22Rv1 (cell line): ENCODE measurements at regions not wholly inside any gene's neighbourhood (a gene's known extent, or its start where the extent isn't known, plus 50 kb on each side); places are given as distances from the start of the nearest gene placed in this dataset.
"Not testable (repeated sequence)": the region's sequence is repeated elsewhere in the genome, so short reads cannot be mapped to it uniquely, and the experiment has no call there.

Experiments used
- H3K27ac ChIP-seq: fragments of 450-650 bp; 2 replicates; pipeline ENCODE4 v1.5.1; 2017
- ZFX ChIP-seq: fragments of 450-650 bp; IDR thresholded peaks from 2 replicates; pipeline ENCODE4 v1.6.1; 2017; ENCODE audit warnings: antibody characterized with exemption, borderline replicate concordance
- TF ChIP-seq, protein P1 (sequence below): fragments of 450-650 bp; IDR thresholded peaks from 2 replicates; pipeline ENCODE4 v1.5.1; 2017; ENCODE audit warnings: mild to moderate bottlenecking

DNA sequence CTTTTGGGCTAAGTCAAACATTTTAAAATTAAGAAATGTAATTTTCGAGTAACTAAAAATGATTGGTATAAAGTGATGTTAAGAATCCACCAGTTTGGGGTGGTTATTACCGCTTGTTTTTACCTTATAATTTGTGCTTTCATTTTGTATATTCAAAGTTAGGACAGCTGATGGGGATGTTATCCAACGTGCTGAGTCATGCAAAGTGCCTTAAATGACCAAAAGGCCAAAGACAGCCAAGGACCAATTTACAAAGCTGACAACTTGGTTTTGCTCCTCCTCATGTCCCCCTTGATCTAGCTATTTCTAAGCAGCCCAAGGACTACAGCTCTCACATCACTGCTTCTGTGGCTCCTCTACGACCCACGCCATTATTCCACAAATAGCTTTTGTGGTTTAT lies 181.4 kb upstream of the PCDH7 start:
- no peak overlapping the region for H3K27ac ChIP-seq
- TF ChIP-seq ZFX = no peak
- TF ChIP-seq, protein P1, sequence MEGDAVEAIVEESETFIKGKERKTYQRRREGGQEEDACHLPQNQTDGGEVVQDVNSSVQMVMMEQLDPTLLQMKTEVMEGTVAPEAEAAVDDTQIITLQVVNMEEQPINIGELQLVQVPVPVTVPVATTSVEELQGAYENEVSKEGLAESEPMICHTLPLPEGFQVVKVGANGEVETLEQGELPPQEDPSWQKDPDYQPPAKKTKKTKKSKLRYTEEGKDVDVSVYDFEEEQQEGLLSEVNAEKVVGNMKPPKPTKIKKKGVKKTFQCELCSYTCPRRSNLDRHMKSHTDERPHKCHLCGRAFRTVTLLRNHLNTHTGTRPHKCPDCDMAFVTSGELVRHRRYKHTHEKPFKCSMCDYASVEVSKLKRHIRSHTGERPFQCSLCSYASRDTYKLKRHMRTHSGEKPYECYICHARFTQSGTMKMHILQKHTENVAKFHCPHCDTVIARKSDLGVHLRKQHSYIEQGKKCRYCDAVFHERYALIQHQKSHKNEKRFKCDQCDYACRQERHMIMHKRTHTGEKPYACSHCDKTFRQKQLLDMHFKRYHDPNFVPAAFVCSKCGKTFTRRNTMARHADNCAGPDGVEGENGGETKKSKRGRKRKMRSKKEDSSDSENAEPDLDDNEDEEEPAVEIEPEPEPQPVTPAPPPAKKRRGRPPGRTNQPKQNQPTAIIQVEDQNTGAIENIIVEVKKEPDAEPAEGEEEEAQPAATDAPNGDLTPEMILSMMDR = no peak

DNA sequence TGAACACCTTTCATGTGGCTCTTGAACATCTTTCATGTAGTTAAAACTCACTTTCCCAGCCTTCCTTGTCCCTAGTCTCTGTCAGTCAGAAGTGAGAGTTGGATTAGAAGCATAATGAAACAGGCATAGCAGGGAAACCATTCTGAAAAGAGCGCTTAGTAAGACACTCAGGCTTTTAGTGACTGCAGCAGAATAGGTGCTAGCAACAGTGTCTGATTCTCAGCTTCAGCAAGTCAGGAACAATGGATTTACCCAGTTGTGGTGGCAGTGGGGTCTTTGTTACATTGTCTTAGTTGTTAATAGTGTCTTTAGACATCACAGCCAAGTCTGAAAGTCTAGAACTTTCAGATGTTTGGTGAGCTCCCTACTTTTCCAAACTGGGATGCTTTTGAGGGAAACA lies 177.1 kb upstream of the PCDH7 start:
- H3K27ac ChIP-seq = no peak overlapping the region
- TF ChIP-seq ZFX = no peak
- TF ChIP-seq, protein P1 = no peak

DNA sequence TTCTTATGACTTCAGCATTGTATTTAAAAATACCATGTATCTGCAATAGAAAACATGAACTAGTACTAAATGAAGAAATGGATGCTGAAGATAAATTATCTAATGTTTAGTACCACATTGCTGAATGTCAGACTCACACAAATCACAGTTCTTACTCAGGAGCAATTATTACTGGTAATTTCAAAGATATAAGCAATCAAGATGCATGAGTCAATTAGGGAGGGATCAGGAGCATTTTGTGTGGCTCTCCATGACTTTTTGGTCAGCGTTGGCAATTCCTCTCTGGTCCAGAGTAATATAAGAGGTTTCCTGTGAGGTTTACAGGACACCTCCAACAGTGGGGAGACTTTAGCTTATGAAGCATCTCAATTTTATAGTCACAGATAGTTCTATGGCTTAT lies 167.0 kb upstream of the PCDH7 start:
- TF ChIP-seq ZFX = no peak
- TF ChIP-seq, protein P1 = no peak
- H3K27ac ChIP-seq = no peak overlapping the region

DNA sequence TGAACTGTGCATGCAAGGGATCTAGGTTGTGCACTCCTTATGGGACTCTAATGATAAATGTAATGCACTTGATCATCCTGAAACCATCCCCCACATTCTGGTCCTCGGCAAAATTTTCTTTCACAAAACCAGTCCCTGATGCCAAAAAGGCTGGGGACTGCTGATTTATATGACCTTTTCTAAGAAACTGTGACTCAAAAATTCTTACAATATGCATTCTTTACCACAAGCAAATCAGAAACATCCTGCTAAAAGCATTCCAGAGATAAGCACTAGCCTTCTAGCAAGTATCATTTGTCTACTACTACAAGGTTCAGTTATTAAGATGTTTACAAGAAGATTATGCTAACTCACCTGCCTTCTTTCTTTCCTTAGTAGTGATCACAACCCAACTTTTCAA lies 166.5 kb upstream of the PCDH7 start:
- H3K27ac ChIP-seq = no peak overlapping the region
- TF ChIP-seq ZFX = no peak
- TF ChIP-seq, protein P1 = no peak

DNA sequence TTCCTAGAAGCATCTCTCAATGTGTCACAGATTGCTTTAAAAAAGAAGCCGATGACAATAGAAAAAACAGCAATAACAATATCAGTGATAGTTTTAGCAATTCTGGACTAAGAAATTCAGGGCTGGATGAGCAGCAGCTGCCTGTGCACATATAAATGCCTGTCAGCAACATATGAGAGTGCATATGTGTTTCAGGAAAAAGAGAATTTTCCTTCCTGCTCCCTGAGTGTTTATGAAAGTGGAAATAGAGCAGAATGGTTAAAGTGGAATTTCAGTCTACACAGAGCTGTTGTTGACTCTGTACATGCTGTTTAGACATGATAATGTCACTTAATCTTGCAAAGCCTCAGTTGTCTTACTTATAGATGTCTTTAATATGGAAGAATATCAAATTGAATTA lies 164.4 kb upstream of the PCDH7 start:
- no peak overlapping the region for H3K27ac ChIP-seq
- no peak for TF ChIP-seq ZFX
- TF ChIP-seq, protein P1 = no peak

DNA sequence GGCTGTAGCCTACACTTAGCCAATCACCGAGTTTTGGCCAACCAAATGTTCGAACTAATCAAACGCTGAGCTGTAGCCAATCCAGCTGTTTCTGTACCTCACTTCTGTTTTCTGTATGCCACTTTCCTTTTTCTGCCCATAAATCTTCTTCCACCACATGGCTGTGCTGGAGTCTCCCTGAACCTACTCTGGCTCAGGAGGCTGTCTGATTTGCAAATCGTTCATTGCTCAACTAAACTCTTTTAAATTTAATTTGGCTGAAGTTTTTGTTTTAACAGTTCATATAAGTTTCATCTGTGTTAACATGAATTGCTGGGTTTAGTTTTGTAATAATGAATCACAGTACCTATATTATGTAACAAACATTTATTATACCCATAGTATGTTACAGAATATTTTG lies 160.7 kb upstream of the PCDH7 start:
- no peak overlapping the region for H3K27ac ChIP-seq
- TF ChIP-seq, protein P1 = no peak
- no peak for TF ChIP-seq ZFX

DNA sequence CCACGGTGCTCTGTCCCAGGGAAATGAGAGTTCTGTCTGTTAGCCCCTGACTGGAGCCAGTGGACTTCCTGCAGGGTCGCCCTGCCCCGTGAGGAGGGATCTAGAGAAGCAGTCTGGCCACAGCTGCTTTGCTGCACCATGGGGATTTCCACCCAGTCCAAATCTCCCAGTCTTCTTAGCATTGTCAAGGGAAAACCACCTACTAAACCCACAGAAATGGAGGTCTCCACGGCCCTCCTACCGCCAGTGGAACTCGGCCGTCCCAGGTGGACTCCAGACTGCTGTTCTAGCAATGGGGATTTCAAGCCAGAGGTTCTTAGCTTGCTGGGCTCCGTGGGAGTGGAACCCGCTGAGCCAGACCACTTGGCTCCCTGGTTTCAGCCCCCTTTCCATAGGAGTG lies 133.3 kb upstream of the PCDH7 start:
- no peak for TF ChIP-seq ZFX
- TF ChIP-seq, protein P1 = no peak
- H3K27ac ChIP-seq = no peak overlapping the region

DNA sequence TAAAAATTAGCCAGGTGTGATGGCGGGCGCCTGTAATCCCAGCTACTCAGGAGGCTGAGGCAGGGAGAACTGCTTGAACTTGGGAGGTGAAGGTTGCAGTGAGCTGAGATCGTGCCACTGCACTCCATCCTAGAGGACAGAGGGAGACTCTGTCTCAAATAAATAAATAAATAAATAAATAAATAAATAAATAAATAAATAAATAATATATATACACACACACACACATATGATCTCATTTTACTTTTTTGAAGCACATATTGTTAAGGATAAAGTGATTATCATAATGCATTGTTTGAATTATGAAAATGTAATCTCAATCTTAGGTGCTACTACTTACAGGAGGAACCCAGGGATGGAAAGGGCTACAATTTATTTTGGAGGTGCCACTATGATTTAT lies 130.5 kb upstream of the PCDH7 start:
- not testable (repeated sequence) for H3K27ac ChIP-seq
